Calu3 (cell line): ENCODE measurements at regions not wholly inside any gene's neighbourhood (a gene's known extent, or its start where the extent isn't known, plus 50 kb on each side); places are given as distances from the start of the nearest gene placed in this dataset.

ENCODE experiments used
- BruUV-seq: library from RNA; stranded (reverse); fragments of 400-500 nt; replicated peaks from 2 replicates; lab custom pipeline; 2021; lab: Mats Ljungman, UMichigan
- CTCF ChIA-PET: fragments of 300-600 bp; sonication (Branson Sonifier 250); formaldehyde crosslinking; loops from one replicate; lab custom pipeline; 2022; ENCODE audit warnings: antibody characterized with exemption; lab: Charles Lee
- DNase-seq: peaks from one replicate; pipeline ENCODE4 v3.0.0; 2022
- H3K27ac Mint-ChIP-seq: one replicate; pipeline ENCODE4 v1.8.0; 2022; ENCODE audit warnings: mixed read lengths; ENCODE audit not compliant: unreplicated experiment
- H3K27me3 Mint-ChIP-seq: one replicate; pipeline ENCODE4 v1.8.0; 2022; ENCODE audit warnings: mixed read lengths; ENCODE audit not compliant: unreplicated experiment
- H3K36me3 Mint-ChIP-seq: one replicate; pipeline ENCODE4 v1.8.0; 2022; ENCODE audit warnings: mild to moderate bottlenecking, moderate library complexity, mixed read lengths; ENCODE audit not compliant: insufficient read depth, unreplicated experiment
- H3K4me1 Mint-ChIP-seq: one replicate; pipeline ENCODE4 v1.8.0; 2022; ENCODE audit warnings: mild to moderate bottlenecking, low read depth, mixed read lengths; ENCODE audit not compliant: unreplicated experiment
- H3K4me3 Mint-ChIP-seq: one replicate; pipeline ENCODE4 v1.8.0; 2022; ENCODE audit warnings: mild to moderate bottlenecking, low read depth, moderate library complexity, mixed read lengths; ENCODE audit not compliant: unreplicated experiment
- H3K9me3 Mint-ChIP-seq: one replicate; pipeline ENCODE4 v1.8.0; 2022; ENCODE audit warnings: low read depth, mixed read lengths; ENCODE audit not compliant: unreplicated experiment
- CTCF ChIP-seq: fragments of 200-600 bp; IDR thresholded peaks from one replicate; pipeline ENCODE4 v1.8.0; 2022; ENCODE audit warnings: antibody characterized with exemption; ENCODE audit not compliant: unreplicated experiment
- intact Hi-C: fragments of 100-400 bp; cut with micrococcal nuclease; formaldehyde crosslinking; loops from one replicate; pipeline ENCODE4 v1.10.0; 2022; ENCODE audit not compliant: unreplicated experiment

GRCh38 chr4:126935801-126936200 lies 697.0 kb upstream of the INTU start:
- no peaks in the 10 kb centered on the region for H3K27me3 Mint-ChIP-seq
- BruUV-seq, result no TSS peak
- H3K9me3 Mint-ChIP-seq, result no peaks in the 10 kb centered on the region
- no peak for DNase-seq
- H3K4me3 Mint-ChIP-seq, result no peak overlapping the region
- H3K4me1 Mint-ChIP-seq, result no peaks in the 10 kb centered on the region
- CTCF ChIA-PET, result no interaction called here
- no peak for TF ChIP-seq CTCF
- H3K36me3 Mint-ChIP-seq, result no peaks in the 10 kb centered on the region
- H3K27ac Mint-ChIP-seq, result no peak overlapping the region
- intact Hi-C loops, result no loop called here

- Mint-ChIP-seq H3K36me3 (no peaks in the 10 kb centered on the region), H3K4me3 (no peak overlapping the region), H3K27ac (no peak overlapping the region), H3K27me3 (no peaks in the 10 kb centered on the region), H3K9me3 (peaks cover 2% of the 10 kb centered on the region), H3K4me1 (no peaks in the 10 kb centered on the region)
- BruUV-seq, result no TSS peak
- CTCF ChIA-PET, result no interaction called here
- DNase-seq, result no peak
- no peak for TF ChIP-seq CTCF
- intact Hi-C loops, result no loop called here
These were observed 695.4 kb upstream of the INTU start for GRCh38 chr4:126937342-126937741.

- intact Hi-C loops, result no loop called here
- Mint-ChIP-seq H3K27ac (no peak overlapping the region), H3K36me3 (no peaks in the 10 kb centered on the region), H3K4me1 (no peaks in the 10 kb centered on the region), H3K27me3 (no peaks in the 10 kb centered on the region), H3K9me3 (peaks cover 2% of the 10 kb centered on the region), H3K4me3 (no peak overlapping the region)
- no TSS peak for BruUV-seq
- no peak for DNase-seq
- CTCF ChIA-PET, result no interaction called here
- TF ChIP-seq CTCF, result no peak
These were observed 694.8 kb upstream of the INTU start for GRCh38 chr4:126937846-126938422.

GRCh38 chr4:126939401-126939800 lies 693.4 kb upstream of the INTU start:
- no peaks in the 10 kb centered on the region for H3K36me3 Mint-ChIP-seq
- H3K27ac Mint-ChIP-seq, result no peak overlapping the region
- intact Hi-C loops, result no loop called here
- CTCF ChIA-PET, result no interaction called here
- H3K4me1 Mint-ChIP-seq, result no peaks in the 10 kb centered on the region
- H3K9me3 Mint-ChIP-seq, result peaks cover 2% of the 10 kb centered on the region
- no peak for TF ChIP-seq CTCF
- H3K27me3 Mint-ChIP-seq, result no peaks in the 10 kb centered on the region
- no TSS peak for BruUV-seq
- no peak for DNase-seq
- H3K4me3 Mint-ChIP-seq, result no peak overlapping the region
